T-helper 1 cell treated with Interleukin-12 subunit alpha and Interleukin-12 subunit beta and Interleukin-4 antibody, amounts not matched to agents 30 μg/mL and 1 μg/mL, for 36 hours (primary cell): ENCODE measurements at regions not wholly inside any gene's neighbourhood (a gene's known extent, or its start where the extent isn't known, plus 50 kb on each side); places are given as distances from the start of the nearest gene placed in this dataset.

Source experiments
- H3K27ac Mint-ChIP-seq: one replicate; pipeline ENCODE4 v1.8.0; 2021; ENCODE audit warnings: mild to moderate bottlenecking, mixed read lengths
- H3K27me3 Mint-ChIP-seq: one replicate; pipeline ENCODE4 v1.8.0; 2021; ENCODE audit warnings: low read depth, mixed read lengths
- H3K36me3 Mint-ChIP-seq: one replicate; pipeline ENCODE4 v1.8.0; 2021; ENCODE audit warnings: low read depth, mixed read lengths
- H3K4me1 Mint-ChIP-seq: one replicate; pipeline ENCODE4 v1.8.0; 2021; ENCODE audit warnings: low read depth, mixed read lengths
- H3K4me3 Mint-ChIP-seq: one replicate; pipeline ENCODE4 v1.8.0; 2021; ENCODE audit warnings: mild to moderate bottlenecking, moderate library complexity, mixed read lengths
- H3K9me3 Mint-ChIP-seq: one replicate; pipeline ENCODE4 v1.8.0; 2021; ENCODE audit warnings: mixed read lengths

GRCh38 chr2:129907256-129907998, 72.0 kb upstream of the RAB6C start:
- peaks cover 3% of the 10 kb centered on the region for H3K27me3 Mint-ChIP-seq
- no peaks in the 10 kb centered on the region for H3K9me3 Mint-ChIP-seq
- no peak overlapping the region for H3K27ac Mint-ChIP-seq
- H3K4me1 Mint-ChIP-seq, result no peaks in the 10 kb centered on the region
- H3K36me3 Mint-ChIP-seq, result no peaks in the 10 kb centered on the region
- no peak overlapping the region for H3K4me3 Mint-ChIP-seq

- no peaks in the 10 kb centered on the region for H3K36me3 Mint-ChIP-seq
- no peaks in the 10 kb centered on the region for H3K4me1 Mint-ChIP-seq
- no peak overlapping the region for H3K27ac Mint-ChIP-seq
- peaks cover 3% of the 10 kb centered on the region for H3K27me3 Mint-ChIP-seq
- H3K9me3 Mint-ChIP-seq, result no peaks in the 10 kb centered on the region
- no peak overlapping the region for H3K4me3 Mint-ChIP-seq
These were observed 70.6 kb upstream of the RAB6C start for GRCh38 chr2:129908721-129909373.

GRCh38 chr2:129909651-129910418, 69.6 kb upstream of the RAB6C start:
- H3K4me1 Mint-ChIP-seq, result no peaks in the 10 kb centered on the region
- H3K27ac Mint-ChIP-seq, result no peak overlapping the region
- H3K36me3 Mint-ChIP-seq, result no peaks in the 10 kb centered on the region
- no peaks in the 10 kb centered on the region for H3K9me3 Mint-ChIP-seq
- H3K27me3 Mint-ChIP-seq, result peaks cover 3% of the 10 kb centered on the region
- no peak overlapping the region for H3K4me3 Mint-ChIP-seq

DNA sequence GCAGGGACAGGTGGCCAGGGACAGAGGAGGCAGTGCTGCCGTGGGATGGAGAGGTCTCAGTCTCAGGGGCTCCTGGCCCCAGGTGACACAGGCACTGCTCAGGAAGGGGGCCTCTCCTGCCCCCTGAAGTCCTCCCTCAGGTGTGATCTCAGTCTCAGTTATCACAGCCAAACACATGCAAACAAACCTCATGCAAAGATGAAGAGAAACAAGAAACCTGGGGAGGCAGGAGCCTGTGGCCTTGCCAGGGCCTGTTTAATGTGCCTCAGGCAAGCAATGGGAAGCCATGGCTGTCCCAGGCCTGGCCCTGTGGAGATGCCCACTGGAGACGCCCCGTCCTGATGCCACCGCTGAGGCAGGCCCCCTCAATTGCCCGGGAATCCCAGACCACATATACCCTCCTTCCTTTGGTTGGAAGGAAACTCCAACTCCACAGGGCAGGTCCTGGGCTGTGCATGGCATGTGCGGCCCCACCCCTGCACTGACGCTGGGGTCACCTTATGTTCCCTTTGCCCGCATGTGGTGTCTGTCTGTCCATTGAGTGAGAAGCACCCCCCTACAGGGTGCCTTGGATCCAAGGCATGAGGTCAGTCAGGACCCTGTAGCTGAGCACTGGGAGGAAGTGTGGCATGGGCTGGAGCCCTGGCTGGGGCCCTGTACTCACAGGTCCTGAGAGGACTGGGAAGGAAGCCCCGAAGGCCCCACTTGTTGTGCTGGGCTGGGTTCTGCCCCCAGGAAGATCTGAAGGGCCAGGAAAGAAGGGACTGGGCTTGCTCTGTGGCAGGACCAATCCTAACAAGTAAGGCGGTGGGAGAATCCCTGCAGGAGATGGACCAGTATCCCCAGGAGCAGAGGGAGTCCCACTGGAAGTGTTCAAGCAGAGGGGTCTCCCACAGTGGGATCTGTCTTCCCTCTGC, 68.8 kb upstream of the RAB6C start:
- H3K36me3 Mint-ChIP-seq, result no peaks in the 10 kb centered on the region
- H3K27ac Mint-ChIP-seq, result no peak overlapping the region
- no peak overlapping the region for H3K4me3 Mint-ChIP-seq
- peaks cover 3% of the 10 kb centered on the region for H3K27me3 Mint-ChIP-seq
- H3K9me3 Mint-ChIP-seq, result no peaks in the 10 kb centered on the region
- H3K4me1 Mint-ChIP-seq, result no peaks in the 10 kb centered on the region

GRCh38 chr2:129911363-129912065, 68.0 kb upstream of the RAB6C start:
- no peaks in the 10 kb centered on the region for H3K4me1 Mint-ChIP-seq
- H3K9me3 Mint-ChIP-seq, result no peaks in the 10 kb centered on the region
- H3K27ac Mint-ChIP-seq, result no peak overlapping the region
- H3K4me3 Mint-ChIP-seq, result no peak overlapping the region
- no peaks in the 10 kb centered on the region for H3K36me3 Mint-ChIP-seq
- peaks cover 3% of the 10 kb centered on the region for H3K27me3 Mint-ChIP-seq

GRCh38 chr2:129912066-129912820, 67.2 kb upstream of the RAB6C start:
- H3K36me3 Mint-ChIP-seq, result no peaks in the 10 kb centered on the region
- H3K27me3 Mint-ChIP-seq, result peaks cover under 1% of the 10 kb centered on the region

DNA sequence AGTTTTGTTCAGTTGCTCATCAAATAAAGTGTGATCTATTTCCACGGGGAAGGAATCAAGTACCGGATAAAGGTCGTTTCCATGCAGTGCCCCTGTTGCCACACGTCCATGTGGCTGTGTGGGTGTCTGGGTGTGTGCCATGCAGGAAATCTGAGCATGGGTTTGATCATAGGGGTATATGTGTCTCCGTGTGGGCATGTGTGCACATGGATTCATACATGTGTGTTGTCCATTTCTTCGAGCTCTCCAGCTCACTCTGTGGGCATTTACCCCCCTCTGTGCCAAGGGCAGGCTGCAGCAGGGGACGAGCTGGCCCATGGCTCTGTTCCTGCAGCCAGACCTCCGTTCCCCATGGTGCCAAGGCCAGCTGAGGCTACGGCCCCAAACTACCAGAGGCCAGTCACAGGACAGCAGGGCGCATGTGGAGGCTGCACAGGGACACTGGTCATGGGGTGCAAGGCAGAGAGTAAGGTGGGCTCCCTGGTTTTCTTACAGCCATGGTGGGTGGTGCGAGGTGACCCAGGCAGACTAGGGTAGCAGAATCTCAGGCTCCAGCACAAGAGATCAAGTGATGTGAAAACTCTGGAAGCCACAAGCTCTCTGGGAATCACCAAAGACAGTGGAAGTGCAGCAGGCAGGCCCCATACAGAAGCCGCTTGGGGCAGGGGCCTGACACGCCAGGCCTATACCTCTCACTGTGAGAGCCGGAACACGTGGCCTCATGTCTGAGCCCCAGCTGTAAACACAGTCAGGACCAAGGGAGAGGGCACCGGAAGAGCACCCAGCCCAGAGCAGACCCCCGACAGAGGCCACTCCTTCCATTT, 66.4 kb upstream of the RAB6C start:
- H3K27ac Mint-ChIP-seq, result no peak overlapping the region
- no peak overlapping the region for H3K4me3 Mint-ChIP-seq
- H3K36me3 Mint-ChIP-seq, result no peaks in the 10 kb centered on the region
- H3K9me3 Mint-ChIP-seq, result peaks cover 9% of the 10 kb centered on the region
- H3K4me1 Mint-ChIP-seq, result no peaks in the 10 kb centered on the region
- H3K27me3 Mint-ChIP-seq, result peaks cover 5% of the 10 kb centered on the region

More at GRCh38 chr2:129912066-129912820, 67.2 kb upstream of the RAB6C start:
- H3K9me3 Mint-ChIP-seq, result peaks cover under 1% of the 10 kb centered on the region
- no peaks in the 10 kb centered on the region for H3K4me1 Mint-ChIP-seq
- no peak overlapping the region for H3K27ac Mint-ChIP-seq
- no peak overlapping the region for H3K4me3 Mint-ChIP-seq

GRCh38 chr2:129913695-129914495, 65.6 kb upstream of the RAB6C start:
- no peaks in the 10 kb centered on the region for H3K36me3 Mint-ChIP-seq

GRCh38 chr2:129914538-129915302, 64.7 kb upstream of the RAB6C start:
- Mint-ChIP-seq H3K36me3 (no peaks in the 10 kb centered on the region), H3K4me1 (no peaks in the 10 kb centered on the region), H3K4me3 (no peak overlapping the region), H3K27ac (no peak overlapping the region), H3K27me3 (peaks cover 12% of the 10 kb centered on the region), H3K9me3 (peaks cover 22% of the 10 kb centered on the region)

More at GRCh38 chr2:129913695-129914495, 65.6 kb upstream of the RAB6C start:
- H3K9me3 Mint-ChIP-seq, result peaks cover 17% of the 10 kb centered on the region
- no peak overlapping the region for H3K4me3 Mint-ChIP-seq
- H3K27ac Mint-ChIP-seq, result no peak overlapping the region
- H3K4me1 Mint-ChIP-seq, result no peaks in the 10 kb centered on the region
- H3K27me3 Mint-ChIP-seq, result peaks cover 8% of the 10 kb centered on the region

DNA sequence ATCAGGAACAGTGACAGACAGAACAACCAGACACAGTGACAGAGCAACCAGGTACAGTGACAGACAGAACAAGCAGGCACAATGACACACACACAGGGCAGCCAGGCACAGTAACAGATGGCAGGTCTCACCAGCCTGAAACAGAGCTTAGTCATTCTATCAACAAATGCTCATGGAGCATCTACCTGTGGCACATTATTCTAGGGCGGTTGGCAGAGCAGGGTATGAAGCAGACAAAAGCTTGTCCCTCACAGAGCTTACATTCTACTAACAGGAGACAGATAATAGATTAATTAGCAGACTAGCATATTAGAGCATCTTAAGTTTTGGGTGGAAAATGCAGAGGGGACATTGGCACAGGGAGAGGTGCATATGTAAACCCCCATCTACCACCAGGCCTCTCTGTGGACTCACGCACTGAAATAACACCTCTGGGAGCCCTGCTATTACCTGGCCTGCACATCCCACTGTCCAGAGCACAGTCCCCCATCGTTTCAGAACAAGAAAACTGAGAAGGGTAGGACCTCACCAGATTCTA, 64.1 kb upstream of the RAB6C start:
- H3K4me3 Mint-ChIP-seq, result no peak overlapping the region
- H3K27me3 Mint-ChIP-seq, result peaks cover 17% of the 10 kb centered on the region
- H3K36me3 Mint-ChIP-seq, result no peaks in the 10 kb centered on the region
- H3K9me3 Mint-ChIP-seq, result peaks cover 22% of the 10 kb centered on the region
- no peak overlapping the region for H3K27ac Mint-ChIP-seq
- H3K4me1 Mint-ChIP-seq, result no peaks in the 10 kb centered on the region

GRCh38 chr2:129918604-129919003, 60.9 kb upstream of the RAB6C start:
- Mint-ChIP-seq H3K27ac (no peak overlapping the region), H3K27me3 (peaks cover 34% of the 10 kb centered on the region), H3K4me1 (no peaks in the 10 kb centered on the region), H3K4me3 (no peak overlapping the region), H3K9me3 (peaks cover 22% of the 10 kb centered on the region), H3K36me3 (no peaks in the 10 kb centered on the region)
